HEK293 (cell line): ENCODE measurements at regions not wholly inside any gene's neighbourhood (a gene's known extent, or its start where the extent isn't known, plus 50 kb on each side); places are given as distances from the start of the nearest gene placed in this dataset.

Source experiments
- CTCF ChIA-PET: fragments of 350-600 bp; formaldehyde crosslinking; extraction: SDS; loops from one replicate; lab custom pipeline; 2021; ENCODE audit warnings: antibody characterized with exemption; lab: Yijun Ruan, JAX
- POLR2A ChIA-PET: fragments of 300-600 bp; formaldehyde crosslinking; extraction: SDS; loops from one replicate; lab custom pipeline; 2020; ENCODE audit warnings: antibody characterized with exemption, inconsistent platforms; lab: Yijun Ruan, JAX
- H3K27ac ChIP-seq: fragments of 200-500 bp; sonication (Bioruptor generic); 2 replicates; pipeline ENCODE4 v1.5.1; 2014; ENCODE audit warnings: low read depth, low read length, control low read depth, inconsistent platforms; ENCODE audit errors: extremely low read depth
- H3K36me3 ChIP-seq, 2 experiments: fragments of 200-500 bp in 1 of 2; sonication (Bioruptor generic) in 1 of 2; 1 replicate in 1 of 2; 2 replicates in 1 of 2; pipeline ENCODE4 v1.5.1; 2014 to 2017; ENCODE audit warnings: inconsistent platforms in 2 of 2, low read length in 2 of 2; ENCODE audit not compliant: control insufficient read depth in 2 of 2, insufficient read depth in 1 of 2
- H3K4me1 ChIP-seq: fragments of 200-500 bp; sonication (Bioruptor generic); 2 replicates; pipeline ENCODE4 v1.5.1; 2014; ENCODE audit warnings: mild to moderate bottlenecking, low read length, inconsistent platforms; ENCODE audit not compliant: control insufficient read depth, insufficient read depth
- H3K4me3 ChIP-seq: 2 replicates; pipeline ENCODE4 v1.5.1; 2011; ENCODE audit warnings: low read depth, mild to moderate bottlenecking, control low read depth, low read length, moderate library complexity
- H3K9me3 ChIP-seq: fragments of 200-500 bp; sonication (Bioruptor generic); 2 replicates; pipeline ENCODE4 v1.5.1; 2014; ENCODE audit warnings: low read depth, low read length, inconsistent platforms; ENCODE audit not compliant: control insufficient read depth, insufficient read depth
- CTCF ChIP-seq: fragments of 450-650 bp; formaldehyde crosslinking; IDR thresholded peaks from 2 replicates; pipeline ENCODE4 v1.5.1; 2016; ENCODE audit warnings: missing biosample characterization, missing genetic modification characterization
- KLF17 ChIP-seq: fragments of 450-650 bp; formaldehyde crosslinking; IDR thresholded peaks from 2 replicates; pipeline ENCODE4 v1.5.1; 2016; ENCODE audit warnings: missing biosample characterization, missing genetic modification characterization
- REPIN1 ChIP-seq: fragments of 450-650 bp; formaldehyde crosslinking; IDR thresholded peaks from 2 replicates; pipeline ENCODE4 v1.5.1; 2017; ENCODE audit warnings: missing biosample characterization, missing genetic modification characterization, low read depth
- SP2 ChIP-seq: fragments of 450-650 bp; formaldehyde crosslinking; IDR thresholded peaks from 2 replicates; pipeline ENCODE4 v1.5.1; 2016; ENCODE audit warnings: missing biosample characterization, missing genetic modification characterization
- SP3 ChIP-seq: fragments of 450-650 bp; formaldehyde crosslinking; IDR thresholded peaks from 2 replicates; pipeline ENCODE4 v1.5.1; 2016; ENCODE audit warnings: missing biosample characterization, missing genetic modification characterization
- ZFP37 ChIP-seq: fragments of 450-650 bp; formaldehyde crosslinking; IDR thresholded peaks from 2 replicates; pipeline ENCODE4 v1.5.1; 2016; ENCODE audit warnings: missing biosample characterization, missing genetic modification characterization
- ZFP69B ChIP-seq: fragments of 450-650 bp; formaldehyde crosslinking; IDR thresholded peaks from 2 replicates; pipeline ENCODE4 v1.5.1; 2016; ENCODE audit warnings: missing biosample characterization, missing genetic modification characterization
- ZNF140 ChIP-seq: fragments of 450-650 bp; formaldehyde crosslinking; IDR thresholded peaks from 2 replicates; pipeline ENCODE4 v1.5.1; 2016; ENCODE audit warnings: missing biosample characterization, missing genetic modification characterization
- ZNF366 ChIP-seq: fragments of 450-650 bp; formaldehyde crosslinking; conservative IDR thresholded peaks from 2 replicates; pipeline ENCODE4 v1.5.1; 2016; ENCODE audit warnings: missing biosample characterization, missing genetic modification characterization
- ZNF501 ChIP-seq: fragments of 450-650 bp; formaldehyde crosslinking; IDR thresholded peaks from 2 replicates; pipeline ENCODE4 v1.5.1; 2016; ENCODE audit warnings: missing biosample characterization, missing genetic modification characterization
- ZNF549 ChIP-seq: fragments of 450-650 bp; IDR thresholded peaks from 2 replicates; pipeline ENCODE4 v1.5.1; 2018; ENCODE audit warnings: missing biosample characterization, missing genetic modification characterization, mild to moderate bottlenecking, inconsistent platforms, moderate library complexity
- ZNF558 ChIP-seq: fragments of 450-650 bp; formaldehyde crosslinking; IDR thresholded peaks from 2 replicates; pipeline ENCODE4 v1.5.1; 2016; ENCODE audit warnings: missing biosample characterization, missing genetic modification characterization
- ZNF747 ChIP-seq: fragments of 450-650 bp; formaldehyde crosslinking; IDR thresholded peaks from 2 replicates; pipeline ENCODE4 v1.5.1; 2016; ENCODE audit warnings: missing biosample characterization, missing genetic modification characterization
- ZNF76 ChIP-seq: fragments of 450-650 bp; formaldehyde crosslinking; IDR thresholded peaks from 2 replicates; pipeline ENCODE4; 2016; ENCODE audit warnings: low read depth, missing biosample characterization, missing genetic modification characterization, borderline replicate concordance
- ZNF837 ChIP-seq: fragments of 450-650 bp; formaldehyde crosslinking; IDR thresholded peaks from 2 replicates; pipeline ENCODE4 v1.5.1; 2016; ENCODE audit warnings: missing biosample characterization, missing genetic modification characterization

- Histone ChIP-seq H3K27ac (no peak overlapping the region), H3K4me1 (no peaks in the 10 kb centered on the region), H3K36me3 (no peaks in the 10 kb centered on the region), H3K9me3 (no peaks in the 10 kb centered on the region), H3K4me3 (no peak overlapping the region)
- ChIA-PET POLR2A (no interaction called here), CTCF (interaction anchor here (0.8 kb wide), 1 partner anchor 98 kb away, joined by 3 read pairs; no protein-coding TSS in a partner anchor)
- no peak for TF ChIP-seq ZNF76
- no peak for TF ChIP-seq ZFP69B (tag by site-specific recombination)
- no peak for TF ChIP-seq ZNF558
- TF ChIP-seq ZNF837, result no peak
- TF ChIP-seq ZNF501, result no peak
- no peak for TF ChIP-seq KLF17 (tag by site-specific recombination)
- no peak for TF ChIP-seq ZNF366 (tag by site-specific recombination)
- no peak for TF ChIP-seq ZNF140 (tag by site-specific recombination)
- no peak for TF ChIP-seq ZNF549 (tag by site-specific recombination)
- no peak for TF ChIP-seq CTCF (tag by site-specific recombination)
- TF ChIP-seq SP3, result no peak
These were observed 50.9 kb upstream of the ATP12A start for GRCh38 chr13:24629320-24629719.

GRCh38 chr13:24630121-24630520 lies 50.1 kb upstream of the ATP12A start:
- TF ChIP-seq REPIN1 (tag by site-specific recombination), result no peak
- TF ChIP-seq SP2, result no peak
- no peak for TF ChIP-seq ZNF747 (tag by site-specific recombination)
- no peak for TF ChIP-seq ZFP37
- no peak overlapping the region for H3K4me3 ChIP-seq
- H3K9me3 ChIP-seq, result no peaks in the 10 kb centered on the region
- POLR2A ChIA-PET, result no interaction called here
- H3K4me1 ChIP-seq, result no peaks in the 10 kb centered on the region
- CTCF ChIA-PET, result interaction anchor here (0.5 to 1.2 kb wide), 2 partner anchors 14 to 26 kb away, joined by 3 to 4 read pairs; no protein-coding TSS in a partner anchor
- H3K27ac ChIP-seq, result no peak overlapping the region
- H3K36me3 ChIP-seq, result no peaks in the 10 kb centered on the region
